OCI-M1 (cell line): ENCODE measurements at regions not wholly inside any gene's neighbourhood (a gene's known extent, or its start where the extent isn't known, plus 50 kb on each side); places are given as distances from the start of the nearest gene placed in this dataset.
A peak's percentile ranks its signal among the peaks of the same experiment; 100 is the strongest.
"Not testable (repeated sequence)": the region's sequence is repeated elsewhere in the genome, so short reads cannot be mapped to it uniquely, and the experiment has no call there.

ENCODE experiments used
- DNase-seq: peaks from one replicate; lab custom pipeline; 2025; lab: John Stamatoyannopoulos, UW

DNA sequence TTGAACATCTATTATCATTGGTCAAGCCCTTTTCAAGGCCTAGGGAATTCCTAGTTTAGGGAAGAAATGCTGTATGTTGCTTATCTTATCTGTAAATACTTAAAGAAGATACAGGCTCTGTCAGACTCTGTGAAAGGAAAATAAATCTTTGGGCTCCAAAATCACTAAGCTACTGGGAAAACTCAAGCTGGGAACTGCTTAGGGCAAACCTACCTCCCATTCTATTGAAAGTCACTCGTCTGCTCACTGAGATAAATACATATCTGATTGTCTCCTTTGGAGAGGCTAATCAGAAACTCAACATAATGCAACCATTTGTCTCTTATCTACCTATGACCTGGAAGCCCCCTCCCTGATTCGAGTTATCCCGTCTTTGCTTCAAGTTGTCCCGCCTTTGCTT, 108.6 kb upstream of the NDST4 start:
- DNase-seq = no peak

DNA sequence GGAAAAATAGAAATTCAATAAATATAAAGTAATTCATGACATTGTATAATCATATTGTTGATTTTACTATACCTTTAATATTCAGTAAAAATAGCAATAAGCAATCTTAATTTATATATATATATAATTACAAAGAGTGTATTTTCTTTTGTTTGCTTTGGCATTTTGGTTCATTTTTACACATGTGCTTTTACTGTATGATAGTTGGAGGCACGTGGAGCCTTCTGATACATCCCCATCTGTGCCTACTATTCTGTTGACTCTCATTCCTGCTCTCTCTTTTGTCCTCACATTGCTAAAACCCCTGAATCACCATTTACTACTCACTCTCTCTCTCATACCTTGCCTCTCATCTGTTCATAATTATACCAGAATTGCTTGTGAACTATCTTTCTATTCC, 106.4 kb upstream of the NDST4 start:
- no peak for DNase-seq

DNA sequence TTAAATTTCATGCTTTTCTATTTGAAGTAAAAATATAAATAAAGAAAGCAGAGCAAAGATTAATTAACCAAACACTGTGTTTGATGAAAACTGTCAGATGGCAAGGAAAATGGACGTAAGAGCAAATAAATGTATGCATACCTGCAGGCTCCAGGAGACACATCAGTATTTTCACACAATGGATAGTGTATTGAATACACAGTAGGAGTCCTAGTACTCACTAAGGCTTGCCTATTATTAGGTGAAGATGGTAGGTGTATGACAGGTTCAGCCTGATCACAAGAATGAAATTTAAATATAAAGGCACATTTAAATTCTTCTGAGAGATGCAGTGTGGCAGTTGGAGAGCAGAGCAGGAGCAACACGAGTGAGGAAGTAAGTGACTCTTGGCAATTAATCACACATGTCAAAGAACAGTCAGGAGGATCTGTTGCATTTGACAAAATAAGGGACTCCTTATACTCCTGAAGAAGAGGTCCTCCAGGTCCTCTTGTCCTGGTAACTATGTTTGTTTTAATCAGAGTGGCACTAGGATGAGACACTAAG, 106.0 kb upstream of the NDST4 start:
- peak; percentile 2 for DNase-seq

DNA sequence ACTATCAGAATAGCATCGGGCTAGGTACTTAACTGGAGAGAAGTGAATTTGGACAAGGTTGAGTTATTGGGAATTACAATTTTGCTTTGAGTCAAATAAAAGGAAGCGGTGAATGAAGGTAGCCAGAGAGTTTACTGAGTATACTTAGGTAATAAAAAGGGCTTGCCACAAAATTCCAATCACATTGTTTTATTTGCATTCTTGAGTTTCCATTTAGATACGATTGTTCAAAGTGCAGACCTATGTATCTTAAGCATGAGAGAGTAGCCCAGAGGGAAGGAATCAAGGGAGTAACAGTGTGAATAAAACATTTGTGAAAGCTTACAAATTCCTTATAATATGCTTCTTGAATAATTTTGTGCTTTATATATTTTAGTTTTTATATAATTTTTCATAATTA, 102.5 kb upstream of the NDST4 start:
- no peak for DNase-seq

DNA sequence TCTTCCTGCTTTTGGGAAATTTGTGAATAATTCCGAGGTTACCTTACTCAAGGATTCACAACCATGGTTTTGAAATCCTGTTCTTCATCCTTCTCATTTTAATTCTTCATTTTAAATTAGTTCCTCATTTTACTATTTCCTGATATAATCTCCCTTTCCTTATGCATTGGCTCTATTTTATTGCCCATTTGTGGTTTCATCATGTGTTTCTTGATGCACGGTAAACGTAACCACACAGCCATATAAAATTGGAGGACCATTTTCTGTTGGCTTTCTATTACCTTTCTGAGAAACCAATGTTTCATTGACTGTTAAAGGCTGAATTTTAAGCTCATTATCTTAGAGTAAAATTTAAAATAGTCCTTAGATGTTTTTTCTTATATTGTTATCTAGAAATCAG, 100.3 kb upstream of the NDST4 start:
- DNase-seq = peak; percentile 25

DNA sequence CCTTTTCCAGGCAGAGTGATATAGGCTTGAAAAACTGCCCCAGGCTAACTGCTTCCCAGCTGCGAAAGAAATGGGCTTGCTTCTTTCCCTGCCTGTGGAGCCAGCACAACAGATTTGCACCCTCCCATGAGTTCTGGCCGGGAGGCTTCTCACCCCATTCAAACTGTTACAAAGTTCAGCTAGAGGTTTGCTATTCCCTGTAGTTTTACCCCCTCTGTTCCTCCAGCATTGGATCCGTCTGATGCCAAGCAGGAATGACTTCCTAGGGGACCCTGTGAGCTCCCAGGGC, 87.6 kb upstream of the NDST4 start:
- no peak for DNase-seq

DNA sequence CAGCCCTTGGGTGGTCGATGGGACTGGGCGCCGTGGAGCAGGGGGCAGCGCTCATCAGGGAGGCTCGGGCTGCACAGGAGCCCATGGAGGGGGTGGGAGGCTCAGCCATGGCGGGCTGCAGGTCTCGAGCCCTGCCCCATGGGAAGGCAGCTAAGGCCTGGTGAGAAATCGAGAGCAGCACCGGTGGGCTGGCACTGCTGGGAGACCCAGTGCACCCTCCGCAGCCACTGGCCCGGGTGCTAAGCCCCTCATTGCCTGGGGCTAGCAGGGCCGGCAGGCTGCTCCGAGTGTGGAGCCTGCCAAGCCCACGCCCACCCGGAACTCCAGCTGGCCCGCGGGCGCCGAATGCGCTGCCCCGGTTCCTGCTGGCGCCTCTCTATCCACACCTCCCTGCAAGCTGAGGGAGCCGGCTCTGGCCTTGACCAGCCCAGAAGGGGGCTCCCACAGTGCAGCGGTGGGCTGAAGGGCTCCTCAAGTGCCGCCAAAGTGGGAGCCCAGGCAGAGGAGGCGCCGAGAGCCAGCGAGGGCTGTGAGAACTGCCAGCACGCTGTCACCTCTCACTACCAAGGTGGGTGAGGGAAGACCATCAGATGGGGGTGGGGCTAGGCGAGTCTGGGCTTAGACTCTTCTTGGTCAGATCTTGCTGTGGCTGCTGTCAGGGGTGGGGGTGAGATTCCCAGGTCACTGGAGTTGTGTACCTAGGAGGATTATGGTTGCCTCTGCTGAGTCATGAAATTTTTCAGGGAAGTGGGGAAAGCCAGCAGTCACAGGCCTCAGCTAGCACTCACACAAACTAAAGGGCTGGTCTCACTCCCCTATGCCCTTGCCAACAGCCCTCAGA, 87.0 kb upstream of the NDST4 start:
- not testable (repeated sequence) for DNase-seq

DNA sequence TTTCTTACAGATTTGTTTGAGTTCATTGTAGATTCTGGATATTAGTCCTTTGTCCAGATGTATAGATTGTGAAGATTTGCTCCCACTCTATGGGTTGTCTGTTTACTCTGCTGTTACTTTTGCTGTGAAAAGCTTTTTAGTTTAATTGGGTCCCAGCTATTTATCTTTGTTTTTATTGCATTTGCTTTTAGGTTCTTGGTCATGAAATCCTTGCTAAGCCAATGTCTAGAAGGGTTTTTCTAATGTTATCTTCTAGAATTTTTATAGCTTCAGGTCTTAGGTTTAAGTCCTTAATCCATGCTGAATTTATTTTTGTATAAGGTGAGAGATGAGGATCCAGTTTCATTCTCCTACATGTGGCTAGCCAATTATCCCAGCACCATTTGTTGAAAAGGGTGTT, 81.2 kb upstream of the NDST4 start:
- DNase-seq = not testable (repeated sequence)

DNA sequence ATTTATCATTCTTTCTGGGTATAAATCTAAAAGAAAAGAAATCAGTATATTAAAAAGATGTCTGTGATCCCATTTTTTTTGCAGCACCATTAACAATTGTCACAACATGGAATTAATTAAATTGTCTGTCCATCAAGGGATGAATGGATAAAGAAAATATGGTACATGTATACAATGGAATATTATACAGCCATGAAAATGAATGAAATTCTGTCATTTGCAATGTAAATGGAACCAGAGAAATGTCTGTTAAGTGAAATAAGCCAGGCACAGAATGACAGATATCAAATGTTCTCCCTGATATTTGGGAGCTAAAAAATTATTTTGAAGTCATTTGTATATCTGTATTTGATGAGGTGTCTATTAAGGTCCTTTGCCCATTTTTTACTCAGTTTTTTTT, 77.1 kb upstream of the NDST4 start:
- DNase-seq = no peak

DNA sequence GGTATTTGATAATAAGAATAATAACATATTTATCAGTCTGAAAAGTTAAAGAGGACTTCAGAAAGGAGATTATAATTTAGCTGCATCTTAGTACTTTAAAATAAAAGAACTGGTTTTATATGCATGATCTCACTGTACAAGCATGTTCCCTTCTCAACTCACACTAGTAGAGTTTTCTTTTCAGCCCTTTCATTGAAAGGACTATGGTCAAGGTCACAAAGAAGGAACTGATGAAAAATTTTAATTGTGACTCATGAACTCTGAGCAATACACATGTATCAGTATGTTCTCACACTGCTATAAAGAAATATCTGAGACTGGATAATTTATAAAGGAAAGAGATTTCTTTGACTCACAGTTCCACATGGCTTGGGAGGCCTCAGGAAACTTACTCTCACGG, 73.7 kb upstream of the NDST4 start:
- no peak for DNase-seq

DNA sequence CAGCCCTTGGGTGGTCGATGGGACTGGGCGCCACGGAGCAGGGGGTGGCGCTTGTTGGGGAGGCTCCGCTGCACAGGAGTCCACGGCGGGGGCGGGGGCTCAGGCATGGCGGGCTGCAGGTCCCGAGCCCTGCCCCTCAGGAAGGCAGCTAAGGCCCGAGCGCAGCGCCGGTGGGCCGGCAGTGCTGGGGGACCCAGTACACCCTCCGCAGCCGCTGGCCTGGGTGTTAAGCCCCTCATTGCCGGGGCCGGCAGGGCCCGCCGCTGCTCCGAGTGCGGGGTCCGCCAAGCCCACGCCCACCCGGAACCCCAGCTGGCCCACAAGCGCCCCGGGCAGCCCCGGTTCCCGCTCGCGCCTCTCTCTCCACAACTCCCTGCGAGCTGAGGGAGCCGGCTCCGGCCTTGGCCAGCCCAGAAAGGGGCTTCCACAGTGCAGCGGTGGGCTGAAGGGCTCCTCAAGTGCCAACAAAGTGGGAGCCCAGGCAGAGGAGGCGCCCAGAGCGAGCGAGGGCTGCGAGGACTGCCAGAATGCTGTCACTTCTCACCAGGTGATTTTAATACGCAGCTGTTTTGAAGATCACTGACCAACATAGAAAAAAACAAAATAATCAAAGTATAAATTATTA, 66.1 kb upstream of the NDST4 start:
- not testable (repeated sequence) for DNase-seq

DNA sequence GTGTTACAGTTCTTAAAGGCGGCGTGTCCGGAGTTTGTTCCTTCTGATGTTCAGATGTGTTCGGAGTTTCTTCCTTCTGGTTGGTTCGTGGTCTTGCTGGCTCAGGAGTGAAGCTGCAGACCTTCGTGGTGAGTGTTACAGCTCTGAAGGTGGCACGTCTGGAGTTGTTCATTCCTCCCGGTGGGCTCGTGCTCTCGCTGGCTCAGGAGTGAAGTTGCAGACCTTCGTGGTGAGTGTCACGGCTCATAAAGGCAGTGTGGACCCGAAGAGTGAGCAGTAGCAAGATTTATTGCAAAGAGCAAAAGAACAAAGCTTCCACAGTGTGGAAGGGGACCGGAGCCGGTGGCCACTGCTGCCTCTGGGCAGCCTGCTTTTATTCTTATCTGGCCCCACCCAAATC, 65.3 kb upstream of the NDST4 start:
- not testable (repeated sequence) for DNase-seq

DNA sequence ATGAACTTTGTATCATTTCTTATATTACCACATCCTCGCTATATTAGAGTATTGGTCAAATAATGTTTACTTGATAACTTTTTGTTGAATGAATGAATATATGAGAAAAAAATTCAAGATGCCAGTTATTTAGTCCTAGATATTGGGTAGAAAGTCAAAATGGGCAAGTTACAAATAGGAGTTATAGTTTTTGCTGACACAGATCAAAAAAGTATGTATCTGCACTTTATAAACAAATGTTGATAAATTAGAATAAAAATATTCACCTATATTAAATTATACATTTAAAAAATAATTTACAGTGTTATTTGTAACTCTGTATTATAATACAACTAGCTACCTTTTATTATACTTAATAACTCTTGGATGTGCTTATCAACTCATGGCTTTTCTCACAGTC, 57.8 kb upstream of the NDST4 start:
- DNase-seq = no peak

DNA sequence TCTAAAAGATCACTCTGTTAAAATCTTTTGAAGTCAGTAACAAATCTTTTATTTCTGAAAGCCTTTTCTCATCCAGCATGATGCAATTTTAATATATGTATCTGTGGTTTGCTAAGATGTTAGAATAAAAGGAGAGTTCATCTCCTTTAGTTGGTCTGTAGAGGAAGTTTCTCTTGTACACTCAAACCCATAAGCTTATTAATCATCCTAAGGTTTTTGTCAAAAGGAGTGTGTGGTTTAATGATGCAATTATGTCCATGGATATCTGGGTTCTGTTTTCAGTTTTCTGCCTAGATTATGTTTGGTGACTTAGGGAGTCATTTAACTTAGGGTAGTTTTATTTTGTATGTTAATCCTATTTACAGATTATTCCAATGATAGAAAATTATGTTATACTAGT, 52.1 kb upstream of the NDST4 start:
- no peak for DNase-seq
